ENCODE measurements at regions not wholly inside any gene's neighbourhood (a gene's known extent, or its start where the extent isn't known, plus 50 kb on each side); places are given as distances from the start of the nearest gene placed in this dataset.

GRCh38 chr16:48814994-48815393, 205.0 kb upstream of the N4BP1 start:
- no peaks in the 10 kb centered on the region for H3K4me1 ChIP-seq (ENCODE audit: insufficient read depth)
- 53 to 74% (median 57%) methylated on average over 8 of the region's 8 CpGs for WGBS, 3 donors
- intact Hi-C loops (cut with DNase I): loop anchor here in 1 of 4 donors (10.0 kb wide), 1 partner anchor 60 kb away; no protein-coding TSS in a partner anchor

GRCh38 chr16:48813485-48813884, 203.5 kb upstream of the N4BP1 start:
- Histone ChIP-seq H3K4me3 (no peak overlapping the region), H3K27ac (no peak overlapping the region), H3K9me3 (no peaks in the 10 kb centered on the region), H3K36me3 (no peaks in the 10 kb centered on the region), H3K27me3 (no peaks in the 10 kb centered on the region), H3K4me1 (ENCODE audit: insufficient read depth) (no peaks in the 10 kb centered on the region)
- no peak for DNase-seq
- intact Hi-C loops (cut with DNase I): loop anchor here in 1 of 4 donors (10.0 kb wide), 1 partner anchor 61 kb away; no protein-coding TSS in a partner anchor
- TF ChIP-seq POLR2A (IDR thresholded peaks at IDR 0.05): no peak

More at GRCh38 chr16:48814994-48815393, 205.0 kb upstream of the N4BP1 start:
- Histone ChIP-seq H3K27ac (no peak overlapping the region), H3K27me3 (no peaks in the 10 kb centered on the region), H3K4me3 (no peak overlapping the region), H3K36me3 (no peaks in the 10 kb centered on the region), H3K9me3 (no peaks in the 10 kb centered on the region)
- DNase-seq: no peak
- TF ChIP-seq POLR2A (IDR thresholded peaks at IDR 0.05): no peak
- no peak for TF ChIP-seq EP300 (IDR thresholded peaks at IDR 0.05)

- no peak for TF ChIP-seq POLR2A (IDR thresholded peaks at IDR 0.05)
- TF ChIP-seq CTCF (IDR thresholded peaks at IDR 0.05): no peak
- TF ChIP-seq EP300 (IDR thresholded peaks at IDR 0.05): no peak
- Histone ChIP-seq H3K9me3 (no peaks in the 10 kb centered on the region), H3K4me3 (no peak overlapping the region), H3K4me1 (ENCODE audit: insufficient read depth) (no peaks in the 10 kb centered on the region), H3K36me3 (no peaks in the 10 kb centered on the region), H3K27me3 (no peaks in the 10 kb centered on the region), H3K27ac (no peak overlapping the region)
- WGBS, 3 donors: 79 to 89% (median 81%) methylated on average over 4 of the region's 4 CpGs
- DNase-seq: no peak
- intact Hi-C loops (cut with DNase I): loop anchor here in 1 of 4 donors (10.0 kb wide), 1 partner anchor 62 kb away; no protein-coding TSS in a partner anchor
These were observed 202.9 kb upstream of the N4BP1 start for GRCh38 chr16:48812856-48813255.

GRCh38 chr16:48811478-48811877, 201.5 kb upstream of the N4BP1 start:
- H3K36me3 ChIP-seq: no peaks in the 10 kb centered on the region
- intact Hi-C loops (cut with DNase I): loop anchor here in 1 of 4 donors (10.0 kb wide), 1 partner anchor 63 kb away; no protein-coding TSS in a partner anchor
- H3K27ac ChIP-seq: no peak overlapping the region
- H3K9me3 ChIP-seq: no peaks in the 10 kb centered on the region
- H3K4me1 ChIP-seq (ENCODE audit: insufficient read depth): no peaks in the 10 kb centered on the region
- TF ChIP-seq CTCF (IDR thresholded peaks at IDR 0.05): no peak
- no peak for TF ChIP-seq POLR2A (IDR thresholded peaks at IDR 0.05)
- TF ChIP-seq EP300 (IDR thresholded peaks at IDR 0.05): no peak
- DNase-seq: no peak
- no peak overlapping the region for H3K4me3 ChIP-seq
- 26 to 39% (median 30%) methylated on average over 11 of the region's 11 CpGs for WGBS, 3 donors
- H3K27me3 ChIP-seq: no peaks in the 10 kb centered on the region

- Histone ChIP-seq H3K27ac (no peak overlapping the region), H3K27me3 (no peaks in the 10 kb centered on the region), H3K9me3 (no peaks in the 10 kb centered on the region), H3K4me1 (ENCODE audit: insufficient read depth) (no peaks in the 10 kb centered on the region), H3K36me3 (no peaks in the 10 kb centered on the region), H3K4me3 (no peak overlapping the region)
- WGBS, 3 donors: 2 to 5% (median 2%) methylated on average over 32 to 70 of the region's 70 CpGs
- intact Hi-C loops (cut with DNase I): loop anchor here in 1 of 4 donors (10.0 kb wide), 1 partner anchor 64 kb away; no protein-coding TSS in a partner anchor
- TF ChIP-seq EP300 (IDR thresholded peaks at IDR 0.05) (no peak), CTCF (IDR thresholded peaks at IDR 0.05) (no peak), POLR2A (IDR thresholded peaks at IDR 0.05) (no peak)
- no peak for DNase-seq
These were observed 200.9 kb upstream of the N4BP1 start for GRCh38 chr16:48810803-48811453.

Measured in ovary (tissue), 7 donors.